LHCN-M2 (cell line): ENCODE measurements at regions not wholly inside any gene's neighbourhood (a gene's known extent, or its start where the extent isn't known, plus 50 kb on each side); places are given as distances from the start of the nearest gene placed in this dataset.

Source experiments
- DNase-seq: peaks from one replicate; pipeline ENCODE4 v3.0.0-alpha.2; 2012; ENCODE audit warnings: low read depth

DNA sequence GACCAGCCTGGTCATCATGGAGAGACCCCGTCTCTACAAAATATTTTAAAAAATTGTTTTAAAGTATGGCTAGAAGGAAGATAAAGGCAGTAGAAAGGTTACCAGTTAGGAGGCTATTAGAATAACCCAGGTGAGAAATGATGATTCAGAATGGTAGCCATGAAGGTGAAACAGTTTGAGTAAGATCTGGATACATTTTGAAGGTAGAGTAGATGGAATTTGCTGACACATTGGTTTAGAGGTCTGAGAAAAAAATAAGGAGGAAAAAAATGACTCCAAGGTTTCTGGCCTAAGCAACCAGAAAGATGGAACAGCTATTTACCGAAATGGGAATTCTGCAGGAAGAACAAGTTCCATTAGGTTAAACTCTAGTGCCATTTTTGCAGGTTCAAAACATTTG, 167.9 kb upstream of the TAB2 start:
- no peak for DNase-seq

DNA sequence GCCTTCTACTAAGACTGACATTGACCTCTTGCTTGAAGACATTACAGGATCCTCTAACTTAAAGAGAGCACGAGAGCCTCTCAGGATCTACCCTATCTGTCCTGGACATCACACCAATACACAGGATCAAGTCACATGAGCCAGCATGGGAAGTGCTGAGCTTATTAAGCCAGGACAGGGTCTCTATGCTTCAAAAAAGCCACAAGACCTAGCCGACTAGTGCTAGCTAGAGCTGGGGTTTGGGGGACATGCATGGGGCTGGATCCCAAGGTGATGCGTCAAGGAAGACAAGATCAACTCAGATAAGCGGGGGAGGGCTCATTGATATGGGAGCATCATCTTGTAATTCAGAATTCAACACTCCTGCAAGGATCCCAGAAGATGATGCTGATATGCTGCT, 167.2 kb upstream of the TAB2 start:
- no peak for DNase-seq

- DNase-seq, result peak; percentile 27
These were observed 166.6 kb upstream of the TAB2 start for GRCh38 chr6:149150801-149151398.

- DNase-seq, result no peak
These were observed 165.0 kb upstream of the TAB2 start for GRCh38 chr6:149152521-149152920.

DNA sequence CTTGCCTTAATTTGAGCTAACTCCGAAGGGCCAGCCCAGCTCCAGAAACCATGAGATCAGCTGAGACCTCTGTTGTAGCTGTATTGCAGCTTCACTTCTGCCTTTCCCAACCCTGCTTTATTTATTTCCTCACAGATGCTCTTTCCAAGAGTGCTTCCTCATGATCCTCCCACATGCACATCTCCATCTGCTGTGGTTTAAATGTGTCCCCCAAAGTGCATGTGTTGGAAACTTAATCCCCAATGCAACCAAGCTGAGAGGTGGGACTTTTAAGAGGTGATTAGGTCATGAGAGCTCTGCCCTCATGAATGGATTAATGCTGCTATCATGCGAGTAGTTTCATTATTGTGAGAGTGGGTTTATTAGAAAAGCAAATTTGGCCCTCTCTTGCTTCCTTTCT, 164.4 kb upstream of the TAB2 start:
- DNase-seq, result peak; percentile 25

DNA sequence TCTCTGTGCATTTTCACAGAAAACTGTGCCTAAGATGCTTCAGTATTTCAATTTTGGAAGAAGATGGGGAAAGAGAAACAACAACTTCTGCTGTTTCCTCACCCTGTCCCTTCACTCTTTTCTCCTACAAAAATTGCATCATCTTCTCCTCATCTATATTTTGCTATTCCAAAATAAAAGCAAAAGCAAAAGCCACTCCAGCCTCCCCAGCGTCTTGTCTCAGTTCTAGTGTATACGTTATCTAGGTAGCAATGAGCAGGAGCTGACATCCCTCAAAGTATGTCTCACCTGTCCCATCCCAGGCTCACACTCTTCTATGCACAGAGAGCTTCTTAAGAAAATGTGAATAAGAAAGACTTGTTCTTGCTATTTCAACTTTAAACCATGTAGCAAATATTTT, 163.8 kb upstream of the TAB2 start:
- no peak for DNase-seq

- peak; percentile 37 for DNase-seq
These were observed 163.2 kb upstream of the TAB2 start for GRCh38 chr6:149154261-149154821.

GRCh38 chr6:149157126-149157525, 160.4 kb upstream of the TAB2 start:
- DNase-seq, result no peak

DNA sequence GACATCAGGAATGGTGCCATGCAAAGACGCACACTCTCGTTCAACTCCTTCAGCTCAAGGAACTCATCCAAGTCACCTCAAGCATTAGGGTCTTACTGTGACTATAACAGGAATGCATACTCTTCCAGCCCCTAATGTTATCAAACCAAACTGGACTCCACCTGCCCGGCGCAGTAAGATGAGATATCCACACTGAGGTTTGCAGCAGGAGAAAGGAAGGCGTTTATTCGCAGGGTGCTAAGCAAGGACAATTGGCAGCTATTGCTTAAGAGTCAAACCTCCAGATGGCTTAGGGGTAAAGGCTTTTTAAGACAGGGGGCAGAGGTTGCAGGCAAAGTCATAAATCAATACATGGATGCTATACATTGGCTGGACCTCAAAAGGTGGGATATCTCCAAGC, 159.4 kb upstream of the TAB2 start:
- DNase-seq, result no peak

DNA sequence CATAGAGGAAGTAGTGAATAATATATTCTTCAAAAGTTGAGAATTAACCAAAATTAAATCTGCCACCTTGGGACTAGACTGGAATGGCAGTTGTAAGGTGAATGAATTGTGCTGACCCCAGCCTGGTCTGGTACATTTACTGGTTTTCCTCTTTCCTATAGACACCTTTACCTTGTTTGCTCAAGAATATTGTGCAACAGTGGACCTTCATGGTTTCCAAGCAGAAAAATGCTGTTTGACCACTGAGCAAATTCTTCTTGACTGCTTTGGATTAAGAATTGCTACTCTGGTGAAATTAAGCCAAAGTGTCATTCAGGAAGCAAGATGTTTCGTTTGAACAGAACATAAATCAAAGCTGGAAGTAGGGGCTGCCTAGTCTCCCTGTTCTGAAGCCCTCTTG, 156.6 kb upstream of the TAB2 start:
- DNase-seq, result no peak

DNA sequence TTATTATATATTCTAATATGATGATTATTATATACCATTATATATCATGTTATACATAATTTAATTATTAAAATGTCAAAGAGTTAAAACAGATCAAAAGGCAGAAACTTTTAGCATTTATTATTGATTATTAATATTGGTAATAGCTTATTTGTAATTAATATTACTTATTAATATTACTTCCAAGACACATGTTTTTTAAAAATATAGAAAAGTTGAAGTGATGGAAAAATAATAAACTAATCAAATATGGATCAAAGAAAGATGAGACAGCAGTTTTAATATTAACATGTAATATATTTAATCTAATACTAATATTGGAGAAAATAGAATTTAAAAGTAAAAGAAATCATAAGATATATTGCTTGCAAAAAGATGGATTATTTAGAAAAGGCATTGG, 154.6 kb upstream of the TAB2 start:
- DNase-seq, result no peak

DNA sequence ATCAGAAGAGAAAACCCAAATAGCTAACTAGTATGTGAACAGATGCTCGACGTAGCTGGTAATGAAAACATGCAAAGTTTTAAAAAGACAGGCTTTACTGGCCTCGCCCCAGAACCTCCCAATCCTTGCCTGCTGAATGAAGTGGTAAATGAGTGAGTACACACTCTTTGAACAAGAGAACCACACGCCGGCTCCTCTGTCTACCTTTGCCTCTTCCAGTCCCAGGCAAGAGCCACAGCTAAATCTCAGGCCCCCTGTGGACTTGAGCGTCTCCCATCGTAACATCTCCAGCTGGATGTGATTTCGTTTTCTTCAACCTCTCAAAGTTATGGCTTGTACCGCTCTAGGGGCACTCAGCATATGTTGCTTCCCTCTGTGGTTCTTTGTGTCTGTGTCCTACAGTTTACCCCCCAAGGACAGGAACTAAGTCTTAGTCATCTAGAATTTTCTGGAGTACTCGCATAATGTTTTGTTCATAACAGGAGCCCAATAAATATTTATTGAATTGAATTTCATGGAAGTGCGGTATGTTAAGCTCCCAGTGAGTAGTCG, 153.2 kb upstream of the TAB2 start:
- no peak for DNase-seq

- DNase-seq, result no peak
These were observed 151.2 kb upstream of the TAB2 start for GRCh38 chr6:149166336-149166735.

- no peak for DNase-seq
These were observed 150.8 kb upstream of the TAB2 start for GRCh38 chr6:149166747-149167146.

DNA sequence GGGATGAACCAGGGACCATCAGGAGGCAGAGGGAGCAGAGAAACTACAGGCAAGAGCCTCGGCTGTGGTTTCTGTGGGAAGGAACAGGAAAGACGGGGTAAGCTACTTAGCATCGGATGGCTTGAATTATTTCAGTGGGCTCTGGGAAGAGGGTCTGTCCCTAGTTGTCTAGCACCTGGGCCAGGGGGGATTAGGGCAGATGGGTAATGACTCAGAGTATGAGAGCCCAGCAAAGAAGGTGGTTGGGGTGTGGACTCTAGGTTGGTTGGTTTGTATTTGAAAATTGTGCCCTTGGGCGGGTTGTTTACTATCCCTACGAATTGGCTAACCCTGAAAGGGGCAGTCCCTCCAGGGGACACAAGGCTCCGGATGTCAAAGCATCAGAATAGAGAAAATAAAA, 148.5 kb upstream of the TAB2 start:
- no peak for DNase-seq

GRCh38 chr6:149169761-149170511, 147.6 kb upstream of the TAB2 start:
- peak; percentile 84 for DNase-seq

DNA sequence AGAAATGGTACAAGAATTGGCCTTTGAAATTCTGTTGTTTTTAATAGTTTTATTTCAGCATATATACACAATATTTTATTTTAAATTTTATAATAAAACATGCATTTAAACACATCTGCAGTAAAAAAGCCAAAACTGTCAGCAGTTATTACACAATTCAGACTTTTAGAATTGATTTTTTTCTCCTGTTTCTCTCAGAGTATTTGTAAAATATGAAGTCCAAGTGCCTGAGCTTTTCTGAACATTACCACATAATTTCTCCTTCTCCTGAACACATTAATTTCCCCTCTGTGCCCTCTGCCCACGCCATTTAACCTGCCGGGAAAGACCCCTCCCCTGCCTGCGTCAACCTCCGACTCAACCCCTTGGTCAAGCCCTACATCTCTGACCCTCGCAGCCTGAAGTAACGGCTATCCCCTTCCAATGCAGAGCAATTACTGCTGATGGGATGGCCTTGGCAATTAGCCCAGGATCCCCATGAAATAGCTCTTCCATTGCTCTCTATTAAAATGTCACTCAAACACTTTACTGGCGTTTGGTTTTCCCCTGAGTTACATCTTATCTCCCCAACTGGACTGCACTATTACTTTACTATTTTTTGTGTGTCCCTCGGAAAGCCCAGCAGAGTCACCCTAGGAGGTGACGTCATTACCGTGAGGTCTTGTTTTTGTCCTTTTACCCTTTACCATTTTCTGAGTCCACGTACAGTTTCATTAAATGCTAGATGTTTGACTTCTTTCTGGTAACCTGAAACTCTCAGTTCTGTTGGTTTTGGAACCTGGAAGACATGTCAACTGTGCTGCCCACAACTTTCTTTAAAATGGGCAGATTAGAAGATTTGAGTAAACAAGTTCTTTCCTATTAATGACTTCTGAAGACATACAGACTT, 146.7 kb upstream of the TAB2 start:
- no peak for DNase-seq

- DNase-seq, result no peak
These were observed 144.3 kb upstream of the TAB2 start for GRCh38 chr6:149173222-149173621.

DNA sequence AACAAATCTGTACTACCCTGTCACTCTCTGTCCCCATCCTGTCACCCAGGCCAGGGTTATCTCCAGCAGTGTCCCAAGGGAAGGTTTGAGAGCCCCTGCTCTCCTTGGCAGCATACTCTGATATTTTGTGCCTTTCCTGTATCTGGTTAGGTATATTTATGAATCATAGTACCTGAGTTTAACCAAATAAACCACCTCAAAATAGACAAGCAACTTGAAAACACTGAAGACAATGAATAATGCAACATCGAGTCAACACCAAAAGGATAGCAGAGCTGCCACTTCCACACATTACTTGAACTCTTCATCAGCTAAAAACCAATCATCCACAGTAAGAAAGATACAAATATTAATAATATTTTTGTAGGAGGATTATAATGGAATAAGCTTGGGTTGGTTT, 142.6 kb upstream of the TAB2 start:
- no peak for DNase-seq

GRCh38 chr6:149176971-149177667, 140.4 kb upstream of the TAB2 start:
- DNase-seq, result no peak

DNA sequence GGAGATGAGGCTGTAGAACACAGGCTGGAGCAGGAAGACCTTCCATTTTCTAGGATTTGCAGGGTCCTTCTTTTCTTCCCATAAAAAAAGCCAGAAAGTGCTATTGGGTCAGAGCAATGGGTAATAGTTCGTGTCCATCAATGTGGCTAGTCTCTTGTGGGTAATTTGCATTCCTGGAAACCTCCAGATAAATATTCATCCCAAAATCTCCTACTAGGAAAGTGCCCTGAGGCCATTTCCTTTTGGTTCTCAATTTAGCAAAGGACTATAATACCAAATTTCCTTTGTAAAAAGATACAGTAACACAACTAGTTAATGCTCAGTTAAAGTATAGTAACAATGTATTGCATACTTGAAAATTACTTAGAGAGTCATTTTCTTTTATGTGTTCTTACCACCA, 138.1 kb upstream of the TAB2 start:
- DNase-seq, result no peak
